Activated CD8-positive, alpha-beta T cell treated with anti-CD3 and anti-CD28 coated beads for 36 hours (primary cell): ENCODE measurements at regions not wholly inside any gene's neighbourhood (a gene's known extent, or its start where the extent isn't known, plus 50 kb on each side); places are given as distances from the start of the nearest gene placed in this dataset.

Source experiments
- ATAC-seq: fragments of 200-7000 bp; cut with Tn5 transposase; one replicate; pipeline ENCODE4 v1.10.0; 2021; ENCODE audit warnings: mild to moderate bottlenecking, moderate library complexity
- CTCF ChIA-PET: fragments of 350-600 bp; sonication (Branson Sonifier 250); formaldehyde crosslinking; loops from one replicate; lab custom pipeline; 2021; ENCODE audit warnings: antibody characterized with exemption; lab: Charles Lee
- POLR2A ChIA-PET: fragments of 350-600 bp; sonication (Branson Sonifier 250); formaldehyde crosslinking; loops from one replicate; lab custom pipeline; 2021; ENCODE audit warnings: antibody characterized with exemption; lab: Charles Lee
- DNase-seq: peaks from one replicate; pipeline ENCODE4 v3.0.0-alpha.2; 2020
- H3K27ac Mint-ChIP-seq: one replicate; pipeline ENCODE4 v1.8.0; 2021; ENCODE audit warnings: mild to moderate bottlenecking, mixed read lengths
- H3K27me3 Mint-ChIP-seq: one replicate; pipeline ENCODE4 v1.8.0; 2021; ENCODE audit warnings: mixed read lengths
- H3K36me3 Mint-ChIP-seq: one replicate; pipeline ENCODE4 v1.8.0; 2021; ENCODE audit warnings: low read depth, mixed read lengths
- H3K4me1 Mint-ChIP-seq: one replicate; pipeline ENCODE4 v1.8.0; 2021; ENCODE audit warnings: low read depth, mixed read lengths
- H3K4me3 Mint-ChIP-seq: one replicate; pipeline ENCODE4 v1.8.0; 2021; ENCODE audit warnings: mild to moderate bottlenecking, moderate library complexity, mixed read lengths
- H3K9me3 Mint-ChIP-seq: one replicate; pipeline ENCODE4 v1.8.0; 2021; ENCODE audit warnings: mixed read lengths
- CTCF ChIP-seq: fragments of 200-600 bp; IDR thresholded peaks from one replicate; pipeline ENCODE4 v1.8.0; 2022; ENCODE audit warnings: antibody characterized with exemption, mild to moderate bottlenecking
- intact Hi-C: fragments of 100-400 bp; cut with micrococcal nuclease; formaldehyde crosslinking; loops from one replicate; pipeline ENCODE4 v1.10.0; 2022

DNA sequence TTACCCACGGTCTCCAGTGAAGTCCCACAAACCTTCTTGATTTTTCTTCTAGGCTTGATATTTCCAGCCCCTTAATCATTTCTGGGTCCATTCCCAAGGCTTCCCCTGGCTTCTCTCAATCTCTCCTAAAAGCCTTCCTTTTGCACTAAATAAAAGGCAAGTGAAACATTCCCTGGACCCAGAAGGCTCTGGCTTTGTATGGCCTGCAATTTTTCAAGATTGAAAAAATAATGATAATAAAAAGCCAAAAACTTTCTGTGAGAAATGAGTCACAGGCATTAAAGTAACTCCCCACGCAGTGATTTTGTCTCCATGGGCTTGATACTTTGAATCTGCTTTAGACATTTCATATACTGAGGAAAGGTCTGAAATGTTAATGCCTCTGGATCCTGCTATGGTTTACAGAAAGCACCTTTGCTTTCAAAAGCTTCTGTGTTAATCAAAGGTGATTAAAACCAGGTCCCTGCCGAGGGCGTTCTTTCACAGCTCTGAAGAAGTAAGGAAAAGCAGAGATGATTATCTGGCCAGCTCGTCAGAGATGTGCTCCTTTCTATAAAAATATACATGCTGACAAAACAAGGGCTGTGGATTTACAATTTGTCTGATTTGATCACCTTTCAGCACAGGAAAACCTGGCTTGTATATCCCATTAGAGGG lies 118.9 kb upstream of the TMEM72 start:
- ATAC-seq (no peak), DNase-seq (no peak)
- Mint-ChIP-seq H3K4me3 (no peak overlapping the region), H3K9me3 (no peaks in the 10 kb centered on the region), H3K36me3 (no peaks in the 10 kb centered on the region), H3K27me3 (peaks cover 5% of the 10 kb centered on the region), H3K4me1 (no peaks in the 10 kb centered on the region), H3K27ac (no peak overlapping the region)
- no peak for TF ChIP-seq CTCF
- ChIA-PET POLR2A (no interaction called here), CTCF (no interaction called here)
- intact Hi-C loops: no loop called here

DNA sequence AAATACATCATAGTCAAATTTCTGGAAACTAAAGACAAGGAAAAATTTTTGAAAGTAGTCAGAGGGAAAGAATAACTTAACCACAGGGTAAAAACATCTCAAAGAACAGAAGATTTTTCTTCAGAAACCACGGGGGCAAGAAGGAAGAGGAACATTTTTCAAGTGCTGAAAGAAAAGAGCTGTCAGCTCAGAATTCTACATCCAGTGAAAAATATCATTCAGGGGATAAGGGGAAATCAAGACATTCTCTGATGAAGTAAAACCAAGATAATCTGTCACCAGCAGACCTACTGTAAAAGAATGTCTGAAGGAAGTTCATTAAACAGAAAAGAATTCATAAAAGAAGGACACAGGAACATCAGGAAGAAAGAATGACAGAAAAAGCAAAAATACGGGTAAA lies 111.2 kb upstream of the TMEM72 start:
- Mint-ChIP-seq H3K36me3 (no peaks in the 10 kb centered on the region), H3K4me1 (no peaks in the 10 kb centered on the region), H3K4me3 (no peak overlapping the region), H3K9me3 (no peaks in the 10 kb centered on the region), H3K27me3 (peaks cover 11% of the 10 kb centered on the region), H3K27ac (no peak overlapping the region)
- ChIA-PET CTCF (interaction anchor here (0.7 kb wide), 1 partner anchor 64 kb away, joined by 3 read pairs; no protein-coding TSS in a partner anchor), POLR2A (no interaction called here)
- DNase-seq (no peak), ATAC-seq (no peak)
- intact Hi-C loops: no loop called here
- no peak for TF ChIP-seq CTCF

GRCh38 chr10:44801383-44802327 lies 109.5 kb upstream of the TMEM72 start:
- Mint-ChIP-seq H3K27ac (no peak overlapping the region), H3K36me3 (no peaks in the 10 kb centered on the region), H3K4me3 (no peak overlapping the region), H3K9me3 (no peaks in the 10 kb centered on the region), H3K4me1 (no peaks in the 10 kb centered on the region), H3K27me3 (peaks cover 15% of the 10 kb centered on the region)
- ChIA-PET CTCF (no interaction called here), POLR2A (interaction anchor here (0.6 to 0.7 kb wide), 2 partner anchors 27 to 132 kb away, joined by 3 read pairs; no protein-coding TSS in a partner anchor)
- intact Hi-C loops: no loop called here
- ATAC-seq: no peak
- no peak for DNase-seq
- TF ChIP-seq CTCF: no peak

GRCh38 chr10:44803862-44804261 lies 107.3 kb upstream of the TMEM72 start:
- TF ChIP-seq CTCF: no peak
- no peak for DNase-seq
- Mint-ChIP-seq H3K36me3 (no peaks in the 10 kb centered on the region), H3K4me1 (no peaks in the 10 kb centered on the region), H3K27ac (no peak overlapping the region), H3K27me3 (peaks cover 10% of the 10 kb centered on the region), H3K9me3 (no peaks in the 10 kb centered on the region), H3K4me3 (no peak overlapping the region)
- ATAC-seq: no peak
- ChIA-PET CTCF (no interaction called here), POLR2A (no interaction called here)
- intact Hi-C loops: no loop called here

GRCh38 chr10:44804661-44805060 lies 106.5 kb upstream of the TMEM72 start:
- ChIA-PET CTCF (no interaction called here), POLR2A (no interaction called here)
- DNase-seq: no peak
- ATAC-seq: no peak
- TF ChIP-seq CTCF: no peak
- H3K27me3 Mint-ChIP-seq: peaks cover 9% of the 10 kb centered on the region
- H3K27ac Mint-ChIP-seq: no peak overlapping the region
- no peaks in the 10 kb centered on the region for H3K9me3 Mint-ChIP-seq
- no peaks in the 10 kb centered on the region for H3K36me3 Mint-ChIP-seq
- intact Hi-C loops: no loop called here
- no peak overlapping the region for H3K4me3 Mint-ChIP-seq
- H3K4me1 Mint-ChIP-seq: no peaks in the 10 kb centered on the region
